Activated naive CD4-positive, alpha-beta T cell treated with anti-CD3 and anti-CD28 coated beads for 36 hours (primary cell): ENCODE measurements at regions not wholly inside any gene's neighbourhood (a gene's known extent, or its start where the extent isn't known, plus 50 kb on each side); places are given as distances from the start of the nearest gene placed in this dataset.
"Not testable (repeated sequence)": the region's sequence is repeated elsewhere in the genome, so short reads cannot be mapped to it uniquely, and the experiment has no call there.

Source experiments
- CTCF ChIA-PET: fragments of 350-600 bp; sonication (Branson Sonifier 250); formaldehyde crosslinking; loops from one replicate; lab custom pipeline; 2021; ENCODE audit warnings: antibody characterized with exemption; lab: Charles Lee
- DNase-seq: peaks from one replicate; pipeline ENCODE4 v3.0.0-alpha.2; 2020
- H3K27ac Mint-ChIP-seq: one replicate; pipeline ENCODE4 v1.8.0; 2021; ENCODE audit warnings: mild to moderate bottlenecking, mixed read lengths
- H3K27me3 Mint-ChIP-seq: one replicate; pipeline ENCODE4 v1.8.0; 2021; ENCODE audit warnings: low read depth, mixed read lengths
- H3K36me3 Mint-ChIP-seq: one replicate; pipeline ENCODE4 v1.8.0; 2021; ENCODE audit warnings: low read depth, mixed read lengths
- H3K4me1 Mint-ChIP-seq: one replicate; pipeline ENCODE4 v1.8.0; 2021; ENCODE audit warnings: low read depth, mixed read lengths
- H3K4me3 Mint-ChIP-seq: one replicate; pipeline ENCODE4 v1.8.0; 2021; ENCODE audit warnings: mild to moderate bottlenecking, moderate library complexity, mixed read lengths
- H3K9me3 Mint-ChIP-seq: one replicate; pipeline ENCODE4 v1.8.0; 2021; ENCODE audit warnings: mixed read lengths
- intact Hi-C: fragments of 100-400 bp; cut with micrococcal nuclease; formaldehyde crosslinking; loops from one replicate; pipeline ENCODE4 v1.15.1; 2023

- Mint-ChIP-seq H3K36me3 (no peaks in the 10 kb centered on the region), H3K4me3 (no peak overlapping the region), H3K27ac (no peak overlapping the region), H3K9me3 (peaks cover 3% of the 10 kb centered on the region), H3K4me1 (no peaks in the 10 kb centered on the region), H3K27me3 (no peaks in the 10 kb centered on the region)
- DNase-seq = no peak
- intact Hi-C loops = no loop called here
- CTCF ChIA-PET = no interaction called here
Measured at GRCh38 chr12:42729535-42729900, 140.0 kb upstream of the PRICKLE1 start.

GRCh38 chr12:42728770-42729534 is 139.4 kb upstream of the PRICKLE1 start:
- H3K4me3 Mint-ChIP-seq = no peak overlapping the region
- no peaks in the 10 kb centered on the region for H3K36me3 Mint-ChIP-seq

GRCh38 chr12:42728287-42728686 is 138.7 kb upstream of the PRICKLE1 start:
- Mint-ChIP-seq H3K27me3 (no peaks in the 10 kb centered on the region), H3K27ac (no peak overlapping the region), H3K4me1 (no peaks in the 10 kb centered on the region), H3K36me3 (no peaks in the 10 kb centered on the region), H3K4me3 (no peak overlapping the region), H3K9me3 (peaks cover 4% of the 10 kb centered on the region)
- CTCF ChIA-PET = no interaction called here
- intact Hi-C loops = no loop called here
- DNase-seq = no peak

More at GRCh38 chr12:42728770-42729534, 139.4 kb upstream of the PRICKLE1 start:
- CTCF ChIA-PET = no interaction called here
- peaks cover 4% of the 10 kb centered on the region for H3K9me3 Mint-ChIP-seq
- DNase-seq = no peak
- H3K27ac Mint-ChIP-seq = no peak overlapping the region
- intact Hi-C loops = no loop called here
- H3K27me3 Mint-ChIP-seq = no peaks in the 10 kb centered on the region
- H3K4me1 Mint-ChIP-seq = no peaks in the 10 kb centered on the region

GRCh38 chr12:42725809-42726208 is 136.3 kb upstream of the PRICKLE1 start:
- H3K36me3 Mint-ChIP-seq = no peaks in the 10 kb centered on the region
- DNase-seq = no peak
- H3K4me1 Mint-ChIP-seq = no peaks in the 10 kb centered on the region
- no peaks in the 10 kb centered on the region for H3K27me3 Mint-ChIP-seq
- no peak overlapping the region for H3K27ac Mint-ChIP-seq
- CTCF ChIA-PET = no interaction called here
- peaks cover 2% of the 10 kb centered on the region for H3K9me3 Mint-ChIP-seq
- intact Hi-C loops = no loop called here
- H3K4me3 Mint-ChIP-seq = no peak overlapping the region

- no peak for DNase-seq
- intact Hi-C loops = no loop called here
- Mint-ChIP-seq H3K27me3 (no peaks in the 10 kb centered on the region), H3K9me3 (peaks cover 12% of the 10 kb centered on the region), H3K4me1 (no peaks in the 10 kb centered on the region), H3K36me3 (peaks cover 1% of the 10 kb centered on the region), H3K27ac (no peak overlapping the region), H3K4me3 (no peak overlapping the region)
- CTCF ChIA-PET = no interaction called here
Measured at GRCh38 chr12:42716491-42716891, 126.9 kb upstream of the PRICKLE1 start.

GRCh38 chr12:42713566-42713965 is 124.0 kb upstream of the PRICKLE1 start:
- intact Hi-C loops, DNase-seq, H3K36me3 Mint-ChIP-seq, H3K27me3 Mint-ChIP-seq, H3K4me3 Mint-ChIP-seq, H3K4me1 Mint-ChIP-seq, H3K27ac Mint-ChIP-seq, CTCF ChIA-PET: not testable (repeated sequence)
- H3K9me3 Mint-ChIP-seq = peaks cover 12% of the 10 kb centered on the region

GRCh38 chr12:42708374-42708773 is 118.8 kb upstream of the PRICKLE1 start:
- DNase-seq, H3K4me3 Mint-ChIP-seq, H3K36me3 Mint-ChIP-seq, intact Hi-C loops, H3K4me1 Mint-ChIP-seq, H3K27ac Mint-ChIP-seq, H3K27me3 Mint-ChIP-seq, H3K9me3 Mint-ChIP-seq: not testable (repeated sequence)
- CTCF ChIA-PET = interaction anchor here (0.5 kb wide), 1 partner anchor 122 kb away, joined by 3 read pairs; no protein-coding TSS in a partner anchor

GRCh38 chr12:42707312-42708226 is 118.0 kb upstream of the PRICKLE1 start:
- H3K9me3 Mint-ChIP-seq = peaks cover 3% of the 10 kb centered on the region
- CTCF ChIA-PET = interaction anchor here (0.5 kb wide), 1 partner anchor 122 kb away, joined by 3 read pairs; no protein-coding TSS in a partner anchor
- no peak for DNase-seq
- H3K27ac Mint-ChIP-seq = no peak overlapping the region
- H3K36me3 Mint-ChIP-seq = peaks cover 1% of the 10 kb centered on the region
- H3K4me3 Mint-ChIP-seq = no peak overlapping the region
- no peaks in the 10 kb centered on the region for H3K4me1 Mint-ChIP-seq
- intact Hi-C loops = no loop called here
- H3K27me3 Mint-ChIP-seq = peaks cover 3% of the 10 kb centered on the region

- CTCF ChIA-PET = no interaction called here
- DNase-seq = no peak
- H3K4me1 Mint-ChIP-seq = no peaks in the 10 kb centered on the region
- no peaks in the 10 kb centered on the region for H3K36me3 Mint-ChIP-seq
- no peak overlapping the region for H3K4me3 Mint-ChIP-seq
- no peaks in the 10 kb centered on the region for H3K9me3 Mint-ChIP-seq
- intact Hi-C loops = no loop called here
- H3K27me3 Mint-ChIP-seq = peaks cover 3% of the 10 kb centered on the region
- H3K27ac Mint-ChIP-seq = no peak overlapping the region
Measured at GRCh38 chr12:42706321-42706720, 116.8 kb upstream of the PRICKLE1 start.

- CTCF ChIA-PET = no interaction called here
- intact Hi-C loops = no loop called here
- H3K27me3 Mint-ChIP-seq = peaks cover 3% of the 10 kb centered on the region
- DNase-seq = no peak
- H3K36me3 Mint-ChIP-seq = no peaks in the 10 kb centered on the region
- no peaks in the 10 kb centered on the region for H3K4me1 Mint-ChIP-seq
- no peaks in the 10 kb centered on the region for H3K9me3 Mint-ChIP-seq
- no peak overlapping the region for H3K27ac Mint-ChIP-seq
- no peak overlapping the region for H3K4me3 Mint-ChIP-seq
Measured at GRCh38 chr12:42705863-42706262, 116.3 kb upstream of the PRICKLE1 start.

- CTCF ChIA-PET = no interaction called here
- Mint-ChIP-seq H3K4me3 (no peak overlapping the region), H3K27ac (no peak overlapping the region), H3K36me3 (no peaks in the 10 kb centered on the region), H3K4me1 (no peaks in the 10 kb centered on the region), H3K27me3 (peaks cover 3% of the 10 kb centered on the region), H3K9me3 (no peaks in the 10 kb centered on the region)
- intact Hi-C loops = no loop called here
- no peak for DNase-seq
Measured at GRCh38 chr12:42704810-42705401, 115.4 kb upstream of the PRICKLE1 start.

GRCh38 chr12:42704340-42704739 is 114.8 kb upstream of the PRICKLE1 start:
- Mint-ChIP-seq H3K36me3 (no peaks in the 10 kb centered on the region), H3K27me3 (peaks cover 3% of the 10 kb centered on the region), H3K4me3 (no peak overlapping the region), H3K27ac (no peak overlapping the region), H3K4me1 (no peaks in the 10 kb centered on the region), H3K9me3 (no peaks in the 10 kb centered on the region)
- CTCF ChIA-PET = no interaction called here
- intact Hi-C loops = no loop called here
- DNase-seq = no peak
